PC-3 (cell line): ENCODE measurements at regions not wholly inside any gene's neighbourhood (a gene's known extent, or its start where the extent isn't known, plus 50 kb on each side); places are given as distances from the start of the nearest gene placed in this dataset.

ENCODE experiments used
- ATAC-seq: fragments of 200-7000 bp; cut with Tn5 transposase; 2 replicates; pipeline ENCODE4 v1.9.1; 2020; ENCODE audit warnings: mild to moderate bottlenecking, moderate library complexity
- BruUV-seq: library from RNA; stranded (reverse); fragments of 400-500 nt; replicated peaks from 2 replicates; lab custom pipeline; 2021; lab: Mats Ljungman, UMichigan
- CTCF ChIA-PET: fragments of 300-600 bp; sonication (Branson Sonifier 250); formaldehyde crosslinking; loops from one replicate; lab custom pipeline; 2022; ENCODE audit warnings: antibody characterized with exemption; lab: Charles Lee
- POLR2A ChIA-PET: fragments of 300-600 bp; sonication (Branson Sonifier 250); formaldehyde crosslinking; loops from one replicate; lab custom pipeline; 2022; ENCODE audit warnings: antibody characterized with exemption; ENCODE audit not compliant: unreplicated experiment; lab: Charles Lee
- DNase-seq: peaks from one replicate; pipeline ENCODE4 v3.0.0-alpha.2; 2015
- H2AFZ ChIP-seq: fragments of 300-600 bp; sonication (generic); 2 replicates; pipeline ENCODE4 v1.6.0; 2016; ENCODE audit warnings: antibody characterized with exemption, low read length
- H3F3A ChIP-seq: fragments of 300-600 bp; sonication (generic); one replicate; pipeline ENCODE4 v1.6.0; 2017; ENCODE audit warnings: antibody characterized with exemption, low read length, control low read depth, mild to moderate bottlenecking; ENCODE audit not compliant: unreplicated experiment
- H3K27ac ChIP-seq: fragments of 300-600 bp; sonication (generic); 2 replicates; pipeline ENCODE4 v1.5.1; 2016; ENCODE audit warnings: mild to moderate bottlenecking, low read length
- H3K27me3 ChIP-seq: fragments of 300-600 bp; sonication (generic); 2 replicates; pipeline ENCODE4 v1.6.1; 2016; ENCODE audit warnings: low read length, mixed read lengths
- H3K36me3 ChIP-seq: fragments of 300-600 bp; sonication (generic); 2 replicates; pipeline ENCODE4 v1.6.1; 2016; ENCODE audit warnings: low read depth, mixed run types, low read length, mixed read lengths
- H3K4me1 ChIP-seq: fragments of 300-600 bp; sonication (generic); 2 replicates; pipeline ENCODE4 v1.5.1; 2016; ENCODE audit warnings: low read length; ENCODE audit not compliant: insufficient read depth
- H3K4me2 ChIP-seq: fragments of 300-600 bp; sonication (generic); 2 replicates; pipeline ENCODE4 v1.6.0; 2016; ENCODE audit warnings: low read length
- H3K4me3 ChIP-seq: fragments of 300-600 bp; sonication (generic); 2 replicates; pipeline ENCODE4 v1.5.1; 2016; ENCODE audit warnings: mild to moderate bottlenecking, low read length, mixed read lengths
- H3K79me2 ChIP-seq: fragments of 300-600 bp; sonication (generic); 2 replicates; pipeline ENCODE4 v1.6.1; 2017; ENCODE audit warnings: low read length, mixed read lengths
- H3K9ac ChIP-seq: fragments of 300-600 bp; sonication (generic); 2 replicates; pipeline ENCODE4 v1.6.0; 2016; ENCODE audit warnings: mild to moderate bottlenecking, low read length
- H3K9me2 ChIP-seq: fragments of 300-600 bp; sonication (generic); replicated peaks from 2 replicates; pipeline ENCODE4 v1.6.1; 2016; ENCODE audit warnings: mixed run types, low read length, mixed read lengths
- H3K9me3 ChIP-seq: fragments of 300-600 bp; sonication (generic); 2 replicates; pipeline ENCODE4 v1.6.1; 2016; ENCODE audit warnings: low read length, mixed read lengths
- H4K20me1 ChIP-seq: fragments of 300-600 bp; sonication (generic); 2 replicates; pipeline ENCODE4 v1.6.1; 2016; ENCODE audit warnings: low read length, mixed read lengths
- CTCF ChIP-seq: fragments of 300-600 bp; sonication (generic); conservative IDR thresholded peaks from 2 replicates; pipeline ENCODE4 v1.5.1; 2017; ENCODE audit warnings: antibody characterized with exemption, low read depth, mild to moderate bottlenecking, low read length
- EZH2 ChIP-seq: fragments of 300-600 bp; sonication (generic); IDR thresholded peaks from one replicate; pipeline ENCODE4 v1.6.1; 2017; ENCODE audit warnings: antibody characterized with exemption, mild to moderate bottlenecking, low read length; ENCODE audit not compliant: unreplicated experiment
- EZH2phosphoT487 ChIP-seq: fragments of 300-600 bp; sonication (generic); IDR thresholded peaks from 2 replicates; pipeline ENCODE4 v1.6.1; 2018; ENCODE audit warnings: mild to moderate bottlenecking, antibody characterized with exemption, low read length, borderline replicate concordance
- intact Hi-C: fragments of 100-400 bp; cut with micrococcal nuclease; formaldehyde crosslinking; loops from 2 replicates; pipeline ENCODE4 v1.9.0; 2023

GRCh38 chr1:192489748-192490147 lies 85.8 kb upstream of the RGS1 start:
- no peaks in the 10 kb centered on the region for H3K9me2 ChIP-seq
- H3K9me3 ChIP-seq = no peaks in the 10 kb centered on the region
- POLR2A ChIA-PET = no interaction called here
- 0 out of 2 replicates have a peak overlapping the region, but pooled peaks have one; percentile 6 for H3K9ac ChIP-seq
- no peak overlapping the region for H3K4me3 ChIP-seq
- DNase-seq (peak; percentile 74), ATAC-seq (peak; percentile 79)
- no peaks in the 10 kb centered on the region for H3K79me2 ChIP-seq
- no peaks in the 10 kb centered on the region for H3K36me3 ChIP-seq
- CTCF ChIA-PET = no interaction called here
- no peak overlapping the region for H2AFZ ChIP-seq
- 0 out of 2 replicates have a peak overlapping the region, but pooled peaks have one; percentile 34 for H3K4me2 ChIP-seq
- BruUV-seq = no TSS peak
- TF ChIP-seq EZH2 = no peak
- TF ChIP-seq EZH2phosphoT487 = no peak
- TF ChIP-seq CTCF = no peak
- no peaks in the 10 kb centered on the region for H4K20me1 ChIP-seq
- no peaks in the 10 kb centered on the region for H3F3A ChIP-seq
- intact Hi-C loops = loop anchor here (5.0 kb wide), 1 partner anchor 43 kb away; no protein-coding TSS in a partner anchor
- no peaks in the 10 kb centered on the region for H3K27me3 ChIP-seq
- peak overlapping the region; percentile 61 for H3K27ac ChIP-seq
- peaks cover 35% of the 10 kb centered on the region for H3K4me1 ChIP-seq

DNA sequence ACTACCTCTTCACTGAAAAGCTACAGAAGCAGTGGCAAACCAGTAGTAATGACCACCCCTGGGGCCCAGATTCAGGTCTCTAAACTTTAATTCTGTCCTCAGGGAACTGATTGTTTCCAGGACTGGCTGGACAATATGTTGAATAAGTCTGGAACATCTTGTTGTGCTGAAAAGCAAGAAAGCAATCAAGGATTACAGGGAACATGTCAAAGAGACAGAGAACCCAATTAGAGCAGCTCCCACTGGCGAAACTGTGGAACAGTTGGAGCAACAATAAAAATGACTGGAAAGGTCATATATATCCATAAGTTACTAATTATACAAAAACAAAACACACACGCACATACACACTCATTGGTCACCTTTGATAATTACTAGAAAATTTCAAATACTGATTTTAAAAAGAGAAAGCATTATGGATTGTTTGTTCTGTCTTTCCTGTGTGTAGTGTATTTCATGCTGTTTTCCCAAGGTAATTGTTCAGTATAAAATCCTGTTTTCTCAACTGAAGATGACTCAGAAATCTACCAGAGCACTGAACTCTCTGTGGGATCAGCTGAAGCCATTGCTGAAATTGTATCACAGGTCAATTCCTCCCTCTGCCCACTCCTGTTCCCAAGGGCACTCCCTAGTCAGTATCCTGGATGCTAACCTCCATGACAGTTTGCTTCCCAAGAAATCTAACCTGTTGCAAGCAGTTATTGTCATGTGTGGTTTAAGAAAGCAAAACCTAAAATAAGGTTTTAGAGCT lies 83.6 kb upstream of the RGS1 start:
- no peaks in the 10 kb centered on the region for H4K20me1 ChIP-seq
- peak overlapping the region; percentile 51 for H3K4me2 ChIP-seq
- H3K4me3 ChIP-seq = no peak overlapping the region
- ChIA-PET POLR2A (no interaction called here), CTCF (interaction anchor here (0.6 kb wide), 1 partner anchor 47 kb away, joined by 4 read pairs; no protein-coding TSS in a partner anchor)
- H3K27ac ChIP-seq = peak overlapping the region; percentile 79
- H3K9me2 ChIP-seq = no peaks in the 10 kb centered on the region
- H3K79me2 ChIP-seq = no peaks in the 10 kb centered on the region
- DNase-seq (peak; percentile 48), ATAC-seq (peak; percentile 42)
- no peaks in the 10 kb centered on the region for H3K9me3 ChIP-seq
- no peak overlapping the region for H2AFZ ChIP-seq
- H3K9ac ChIP-seq = peak overlapping the region; percentile 40; the same call in 1 of the 2 replicates
- H3K4me1 ChIP-seq = peaks cover 34% of the 10 kb centered on the region
- no peaks in the 10 kb centered on the region for H3F3A ChIP-seq
- intact Hi-C loops = no loop called here
- no peaks in the 10 kb centered on the region for H3K27me3 ChIP-seq
- TF ChIP-seq EZH2phosphoT487 = no peak
- 0 out of 2 replicates have a peak, but pooled peaks have one; percentile 25 for TF ChIP-seq CTCF
- no TSS peak for BruUV-seq
- no peaks in the 10 kb centered on the region for H3K36me3 ChIP-seq

DNA sequence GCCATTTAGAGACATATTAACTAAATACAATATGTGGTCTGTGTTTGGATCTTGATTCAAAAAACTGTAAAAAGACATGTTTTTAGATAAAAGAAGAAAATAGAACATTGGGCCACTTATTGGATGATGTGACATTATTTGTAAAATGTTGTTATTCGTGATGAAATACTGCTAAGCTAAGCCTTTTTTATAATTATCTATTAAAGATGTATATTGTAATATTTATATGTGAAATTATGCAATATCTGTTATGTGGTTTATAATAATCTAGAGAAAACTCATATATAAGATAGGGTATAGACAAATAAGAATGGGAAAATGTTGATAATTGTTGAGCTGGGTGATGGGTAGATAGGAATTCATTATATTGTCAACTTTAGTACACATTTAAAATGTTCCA lies 82.0 kb upstream of the RGS1 start:
- H3K36me3 ChIP-seq = no peaks in the 10 kb centered on the region
- H3K4me2 ChIP-seq = no peak overlapping the region
- DNase-seq = no peak
- no peaks in the 10 kb centered on the region for H3K79me2 ChIP-seq
- H2AFZ ChIP-seq = no peak overlapping the region
- H3K4me1 ChIP-seq = peaks cover 38% of the 10 kb centered on the region
- H3K27ac ChIP-seq = no peak overlapping the region
- no peaks in the 10 kb centered on the region for H3F3A ChIP-seq
- intact Hi-C loops = no loop called here
- no peak for TF ChIP-seq EZH2
- TF ChIP-seq EZH2phosphoT487 = no peak
- no peak for TF ChIP-seq CTCF
- H3K27me3 ChIP-seq = no peaks in the 10 kb centered on the region
- no peaks in the 10 kb centered on the region for H4K20me1 ChIP-seq
- H3K9ac ChIP-seq = no peak overlapping the region
- no peak overlapping the region for H3K4me3 ChIP-seq
- no peak for ATAC-seq
- CTCF ChIA-PET = no interaction called here
- no peaks in the 10 kb centered on the region for H3K9me2 ChIP-seq
- POLR2A ChIA-PET = no interaction called here
- H3K9me3 ChIP-seq = no peaks in the 10 kb centered on the region
- no TSS peak for BruUV-seq
